ENCODE measurements at regions not wholly inside any gene's neighbourhood (a gene's known extent, or its start where the extent isn't known, plus 50 kb on each side); places are given as distances from the start of the nearest gene placed in this dataset.

GRCh38 chr2:9681427-9681817 is 50.6 kb upstream of the YWHAQ start:
- peak; percentile 44 for DNase-seq

DNA sequence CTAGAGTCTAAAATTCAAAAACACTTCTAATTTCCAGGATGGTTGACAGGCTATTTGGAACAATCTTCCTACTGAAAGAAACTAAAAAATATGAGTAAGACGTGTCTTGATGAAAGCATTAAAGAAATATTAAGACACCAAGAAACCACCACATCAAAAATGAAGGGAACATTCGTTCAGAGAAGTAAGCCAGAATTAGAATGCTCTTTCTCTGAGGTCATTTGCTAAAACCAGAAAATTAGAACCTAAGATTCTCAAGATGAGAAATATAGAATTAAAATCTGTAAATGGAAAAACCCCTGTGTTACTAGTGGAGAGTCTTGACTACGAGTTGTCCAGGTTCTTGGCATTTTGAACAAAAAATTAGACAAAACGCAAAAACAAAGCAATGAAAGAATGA is 54.8 kb upstream of the YWHAQ start:
- no peak for DNase-seq

GRCh38 chr2:9686061-9686460 is 55.3 kb upstream of the YWHAQ start:
- DNase-seq = no peak

DNA sequence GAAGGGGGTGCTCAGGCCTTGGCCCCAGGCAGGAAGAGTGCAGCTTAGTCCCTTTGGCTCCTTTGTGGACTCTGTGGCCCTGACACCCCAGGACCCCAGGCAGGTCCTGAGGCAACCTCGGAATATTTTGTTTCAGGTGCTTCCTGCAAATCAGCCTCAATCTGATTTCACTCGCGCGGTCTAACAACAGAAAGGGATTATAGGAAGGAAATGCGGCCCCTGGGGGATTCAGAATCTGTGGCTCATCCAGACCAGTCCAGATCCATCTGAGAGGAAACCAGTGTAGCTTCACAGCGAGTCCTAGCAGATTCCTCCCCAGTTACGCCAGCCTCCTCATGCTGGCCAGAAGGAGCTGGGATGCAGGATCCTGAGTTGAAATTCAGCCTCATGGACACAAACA is 59.5 kb upstream of the YWHAQ start:
- DNase-seq = no peak

DNA sequence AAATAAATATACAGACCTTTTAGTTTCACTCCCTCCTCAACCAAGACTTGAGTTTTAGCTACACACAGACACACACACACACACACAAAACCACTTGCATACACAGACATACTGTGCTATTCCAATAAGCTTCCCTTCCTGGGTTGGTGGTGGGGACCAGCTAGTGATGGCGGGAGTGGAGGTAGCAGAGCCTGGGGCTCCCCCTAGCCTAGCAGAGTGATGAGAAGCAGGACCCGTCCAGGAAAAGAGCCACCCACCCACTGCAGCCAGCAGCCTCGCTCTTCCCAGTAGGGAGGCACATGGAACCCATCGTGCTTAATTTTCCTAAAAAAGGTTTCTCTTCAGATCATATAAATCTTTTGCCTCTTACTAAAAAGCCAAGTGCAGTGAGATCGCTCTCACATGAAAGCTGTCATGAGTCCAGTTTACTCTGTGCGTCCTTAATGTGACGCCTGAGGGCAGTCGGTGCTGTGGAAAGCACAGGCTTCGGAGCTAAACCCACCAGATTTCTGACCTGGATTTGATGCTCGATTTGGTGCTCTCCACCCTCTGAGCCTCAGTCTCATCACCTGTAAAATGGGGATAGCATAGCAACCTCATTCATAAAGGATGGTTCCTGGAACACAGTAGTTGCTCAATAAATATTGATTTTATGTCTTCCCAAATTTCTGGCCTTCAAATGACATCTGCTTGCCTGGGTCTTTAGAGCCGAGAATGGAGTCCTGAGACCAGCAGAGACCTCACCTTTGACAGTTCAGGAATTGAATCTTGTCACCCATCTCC is 60.1 kb upstream of the YWHAQ start:
- no peak for DNase-seq

DNA sequence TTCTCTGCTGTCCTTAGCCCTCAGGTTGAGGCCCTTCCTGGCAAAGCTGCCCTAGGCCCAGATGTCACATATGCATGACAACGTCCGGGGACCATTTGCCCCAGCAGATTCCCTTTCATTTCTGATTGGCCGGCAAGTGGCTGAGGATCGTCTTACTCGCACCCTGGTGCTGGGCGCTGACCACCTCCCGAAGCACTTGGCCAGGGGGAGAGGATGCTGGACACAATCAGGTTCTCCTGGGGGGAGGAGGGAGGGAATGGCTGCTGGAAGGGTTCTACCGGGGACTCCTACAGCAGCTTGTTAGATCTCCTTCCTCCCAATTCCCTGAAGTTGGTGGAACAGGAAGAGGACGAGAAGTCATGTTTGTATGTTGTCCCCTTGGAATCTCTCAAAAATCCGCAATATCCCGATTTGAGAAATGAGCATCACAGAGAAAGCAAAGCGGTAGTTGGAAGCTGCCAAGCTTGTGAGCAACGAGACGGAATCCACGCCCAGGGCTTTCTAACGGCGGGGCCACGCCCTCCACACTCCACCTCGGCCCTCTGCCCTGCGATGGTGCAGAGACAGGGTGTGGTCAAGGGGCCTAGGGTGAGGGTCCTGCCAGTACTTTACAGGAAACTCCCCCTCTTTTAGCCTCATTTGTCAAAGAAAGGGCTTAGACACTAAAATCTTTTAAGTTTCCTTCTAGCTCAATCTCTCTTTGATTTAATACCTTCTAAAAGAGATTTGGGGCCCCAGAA is 61.8 kb upstream of the YWHAQ start:
- no peak for DNase-seq

DNA sequence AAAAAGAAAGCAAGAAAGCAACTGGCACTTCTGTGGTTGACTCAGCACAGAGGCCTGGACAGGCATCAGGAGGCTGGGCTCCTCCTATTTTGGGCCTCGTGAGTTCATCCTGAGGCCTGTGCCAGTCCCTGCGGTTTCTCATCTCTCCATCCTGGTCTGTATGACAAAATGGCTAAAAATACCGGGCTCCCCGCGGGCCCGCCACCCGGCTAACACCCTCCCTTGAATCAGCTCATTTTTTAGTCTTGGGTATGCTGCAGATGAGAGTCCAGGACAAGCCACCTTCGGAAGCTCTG is 62.3 kb upstream of the YWHAQ start:
- no peak for DNase-seq

GRCh38 chr2:9693646-9694045 is 62.8 kb upstream of the YWHAQ start:
- no peak for DNase-seq

DNA sequence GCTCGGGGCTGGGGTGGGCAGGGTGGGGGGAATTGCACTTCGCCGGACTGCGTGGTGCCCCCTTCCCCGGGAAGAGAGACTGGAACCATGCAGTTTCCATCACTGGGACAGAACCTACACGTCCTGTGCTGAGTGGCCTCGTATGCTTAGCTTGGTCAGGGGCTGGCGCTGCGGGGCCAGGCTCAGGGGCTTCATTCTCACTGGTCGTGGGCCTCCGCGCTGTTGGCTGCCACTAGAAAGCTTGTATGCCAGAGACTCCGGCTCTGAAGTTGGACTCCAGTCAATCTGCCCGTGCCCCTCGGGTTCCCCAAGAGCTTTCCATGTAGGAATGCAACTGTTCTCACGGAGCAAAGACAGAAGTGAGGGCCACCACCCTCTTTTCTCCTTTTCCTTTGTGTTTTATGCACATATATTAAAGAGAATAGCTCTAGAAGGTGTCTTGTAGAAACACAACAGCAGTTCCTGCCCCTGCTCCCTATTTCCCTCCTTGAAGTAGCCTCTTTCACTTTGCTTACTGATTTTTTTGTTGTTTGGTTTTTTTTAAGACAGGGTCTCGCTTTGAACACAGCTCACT is 64.0 kb upstream of the YWHAQ start:
- no peak for DNase-seq

- DNase-seq = no peak
Observed at GRCh38 chr2:9695941-9696340, 65.1 kb upstream of the YWHAQ start.

DNA sequence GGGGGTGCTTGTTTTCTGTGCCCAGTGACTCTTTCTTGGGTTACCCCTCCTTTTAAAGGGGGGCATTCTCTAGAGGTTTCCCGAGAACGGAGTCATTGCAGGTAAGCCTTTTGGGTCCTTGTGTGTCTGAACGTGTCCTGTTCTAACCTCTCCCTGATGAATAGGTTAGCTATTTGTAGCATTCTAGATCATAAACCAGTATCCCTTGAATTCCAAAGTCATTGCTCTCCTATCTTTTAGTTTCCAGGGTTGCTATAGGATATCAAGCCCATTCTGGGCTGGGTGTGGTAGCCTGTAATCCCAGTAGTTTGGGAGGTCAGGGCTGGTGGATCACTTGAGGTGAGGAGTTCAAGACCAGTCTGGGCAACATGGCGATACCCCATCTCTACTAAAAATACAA is 65.9 kb upstream of the YWHAQ start:
- DNase-seq = no peak

- DNase-seq = no peak
Observed at GRCh38 chr2:9697909-9698308, 67.1 kb upstream of the YWHAQ start.

DNA sequence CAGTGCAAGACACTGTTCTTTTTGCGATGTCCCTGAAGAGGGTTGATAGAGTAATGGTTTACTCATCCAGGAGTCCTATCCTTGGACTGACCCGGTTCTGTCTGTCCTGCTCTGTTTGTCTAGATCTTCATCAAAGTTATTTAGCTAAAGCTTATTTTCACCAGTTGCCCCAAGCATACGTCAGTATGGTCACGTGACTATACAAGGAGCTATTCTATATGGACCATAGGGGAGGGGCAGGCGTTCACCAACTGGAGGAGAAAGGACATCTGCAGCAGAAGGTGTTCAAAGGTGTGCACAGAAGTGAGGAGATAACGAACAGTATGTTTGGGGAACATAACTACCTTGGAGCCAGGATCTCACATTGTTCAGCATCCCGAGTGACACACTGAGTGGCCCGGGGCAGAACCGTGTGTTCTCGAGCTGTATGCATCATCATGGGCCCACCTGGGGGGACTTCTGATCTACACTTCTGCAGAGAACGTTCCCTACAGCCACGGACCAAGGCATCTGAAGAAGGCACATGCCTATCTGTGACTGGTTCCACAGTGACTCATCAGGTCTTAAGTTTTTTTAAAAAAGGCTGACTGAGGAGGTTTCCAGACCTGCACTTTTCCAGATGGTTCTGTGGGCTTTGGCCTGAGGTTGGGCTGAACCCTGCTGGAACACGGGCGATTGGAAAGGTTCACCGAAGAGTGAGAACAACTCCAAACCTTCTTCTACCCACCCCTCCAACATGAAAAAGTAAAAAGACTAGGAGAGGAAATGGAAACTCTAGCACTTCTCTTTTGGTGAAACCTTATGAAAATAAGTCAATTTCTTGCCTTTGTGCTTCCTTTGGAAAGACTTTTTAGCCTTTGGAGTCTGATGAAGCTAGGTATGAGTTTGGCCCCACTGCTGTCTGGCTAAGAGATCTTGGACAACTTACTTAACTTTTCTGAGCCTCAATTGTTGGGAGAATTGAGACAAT is 68.6 kb upstream of the YWHAQ start:
- DNase-seq = no peak

DNA sequence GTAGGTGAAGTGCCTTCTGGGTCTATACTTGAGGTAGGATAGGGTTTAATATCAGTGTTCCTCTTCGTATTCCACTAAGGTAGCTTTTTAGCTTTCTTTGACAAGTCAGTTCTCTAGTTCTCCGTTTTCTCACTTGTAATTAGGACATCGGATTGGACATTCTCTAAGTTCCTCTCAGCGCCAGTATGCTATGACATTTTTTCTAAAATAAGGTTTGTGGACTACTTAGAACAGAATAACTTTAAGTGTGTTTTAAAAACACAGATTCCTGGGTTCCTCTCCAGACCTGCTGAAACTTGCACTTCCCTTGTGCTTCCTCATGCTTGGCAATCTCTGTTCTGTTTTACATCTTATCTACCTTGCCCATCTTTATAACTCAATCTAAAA is 69.3 kb upstream of the YWHAQ start:
- no peak for DNase-seq

- no peak for DNase-seq
Observed at GRCh38 chr2:9702604-9703084, 71.8 kb upstream of the YWHAQ start.

GRCh38 chr2:9703085-9703678 is 72.4 kb upstream of the YWHAQ start:
- DNase-seq = peak; percentile 89

DNA sequence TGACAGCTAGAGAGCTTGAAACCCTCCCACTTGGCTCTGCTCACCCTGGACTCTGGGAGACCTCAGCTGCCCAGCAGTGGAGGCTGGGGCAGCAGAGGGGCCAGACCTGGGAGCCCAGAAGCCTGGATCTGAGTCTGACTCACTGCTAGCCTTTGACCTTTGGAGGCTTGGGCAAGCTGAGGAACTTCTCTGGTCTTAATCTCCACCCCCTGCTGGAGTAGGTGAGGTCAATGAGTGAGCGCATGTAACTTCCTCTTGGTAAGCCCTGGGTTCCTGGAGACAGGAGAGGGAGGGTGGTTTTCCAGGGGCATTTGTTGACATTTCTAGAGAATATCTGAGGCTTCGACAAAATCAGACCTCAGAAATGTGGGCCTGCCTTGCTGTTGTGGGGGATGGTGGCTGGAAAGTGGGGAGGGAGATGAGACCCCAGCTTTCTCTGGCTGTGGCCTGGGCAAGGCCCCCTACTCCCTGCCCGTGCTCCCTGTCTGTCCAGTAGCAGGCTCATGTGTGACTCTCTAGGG is 73.0 kb upstream of the YWHAQ start:
- DNase-seq = peak; percentile 20

DNA sequence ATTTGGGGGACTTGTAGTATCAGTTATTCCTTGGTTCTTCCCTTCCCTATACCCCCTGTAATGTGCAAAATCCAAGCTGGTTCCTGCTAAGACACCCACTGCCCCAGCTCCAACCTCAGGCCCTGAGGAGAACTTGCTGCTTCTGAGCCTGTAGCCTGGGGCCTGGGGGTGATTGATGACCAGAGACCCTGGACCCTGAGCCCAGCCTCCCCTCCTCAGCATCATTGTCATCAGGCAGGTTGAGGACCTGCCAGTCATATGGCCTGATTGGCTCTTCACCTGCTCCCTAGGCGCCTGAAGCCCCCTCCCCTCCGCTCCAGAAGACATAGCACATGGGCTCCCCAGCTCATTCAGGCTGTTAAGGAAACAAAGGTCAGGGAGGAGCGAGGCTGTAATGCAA is 73.8 kb upstream of the YWHAQ start:
- DNase-seq = no peak

- DNase-seq = no peak
Observed at GRCh38 chr2:9705196-9705595, 74.4 kb upstream of the YWHAQ start.

- DNase-seq = no peak
Observed at GRCh38 chr2:9707008-9707407, 76.2 kb upstream of the YWHAQ start.

- DNase-seq = no peak
Observed at GRCh38 chr2:9707611-9708160, 76.9 kb upstream of the YWHAQ start.

Data from activated gamma-delta T cell treated with Interleukin-2 at 50 U/mL for 16 hours (primary cell).